ENCODE measurements at regions not wholly inside any gene's neighbourhood (a gene's known extent, or its start where the extent isn't known, plus 50 kb on each side); places are given as distances from the start of the nearest gene placed in this dataset.
"Not testable (repeated sequence)": the region's sequence is repeated elsewhere in the genome, so short reads cannot be mapped to it uniquely, and the experiment has no call there.

GRCh38 chr9:104389341-104389740, 114.7 kb upstream of the OR13F1 start:
- no peak for ATAC-seq
- DNase-seq, result no peak
- intact Hi-C loops (cut with DNase I, micrococcal nuclease), result loop anchor here in 1 of 2 donors (10.0 kb wide), 1 partner anchor 365 kb away; no protein-coding TSS in a partner anchor

- intact Hi-C loops (cut with DNase I, micrococcal nuclease), result not testable (repeated sequence)
- peak in 1 of 2 donors; percentile 5 for DNase-seq
These were observed 109.2 kb upstream of the OR13F1 start for GRCh38 chr9:104394901-104395300.

GRCh38 chr9:104412238-104412637, 91.8 kb upstream of the OR13F1 start:
- ATAC-seq (no peak), DNase-seq (no peak)
- intact Hi-C loops (cut with DNase I, micrococcal nuclease), result no loop called here

More at GRCh38 chr9:104394901-104395300, 109.2 kb upstream of the OR13F1 start:
- not testable (repeated sequence) for ATAC-seq

- DNase-seq (no peak), ATAC-seq (no peak)
- intact Hi-C loops (cut with DNase I, micrococcal nuclease), result no loop called here
These were observed 87.6 kb upstream of the OR13F1 start for GRCh38 chr9:104416470-104416869.

GRCh38 chr9:104417296-104417695, 86.8 kb upstream of the OR13F1 start:
- DNase-seq, result no peak
- intact Hi-C loops (cut with DNase I, micrococcal nuclease), result no loop called here
- ATAC-seq, result no peak

- ATAC-seq (no peak), DNase-seq (no peak)
- intact Hi-C loops (cut with DNase I, micrococcal nuclease), result no loop called here
These were observed 75.0 kb upstream of the OR13F1 start for GRCh38 chr9:104429031-104429546.

- ATAC-seq, result no peak
- intact Hi-C loops (cut with DNase I, micrococcal nuclease), result no loop called here
- no peak for DNase-seq
These were observed 69.0 kb upstream of the OR13F1 start for GRCh38 chr9:104435059-104435458.

- intact Hi-C loops (cut with DNase I, micrococcal nuclease), result no loop called here
These were observed 56.0 kb upstream of the OR13F1 start for GRCh38 chr9:104448036-104448435.

More at GRCh38 chr9:104448036-104448435, 56.0 kb upstream of the OR13F1 start:
- DNase-seq (no peak), ATAC-seq (no peak)

Measured in left colon (tissue), 2 donors.